ENCODE measurements at regions not wholly inside any gene's neighbourhood (a gene's known extent, or its start where the extent isn't known, plus 50 kb on each side); places are given as distances from the start of the nearest gene placed in this dataset.

- H3K27ac Mint-ChIP-seq, result peak overlapping the region in 1 of 3 donors; percentile 59
- H3K27me3 Mint-ChIP-seq, result no peaks in the 10 kb centered on the region
- H3K9me3 Mint-ChIP-seq, result no peaks in the 10 kb centered on the region
- peaks cover 7% of the 10 kb centered on the region for H3K36me3 Mint-ChIP-seq
- H3K4me3 Mint-ChIP-seq, result no peak overlapping the region
- peaks cover 7 to 12% (median 12%) of the 10 kb centered on the region in 3 donors for H3K4me1 Mint-ChIP-seq
These were observed 343.5 kb upstream of the RGS6 start for GRCh38 chr14:71588576-71589215.

- Mint-ChIP-seq H3K36me3 (peaks cover 9% of the 10 kb centered on the region), H3K4me1 (peaks cover 4 to 15% (median 8%) of the 10 kb centered on the region in 3 donors), H3K9me3 (no peaks in the 10 kb centered on the region), H3K4me3 (no peak overlapping the region), H3K27me3 (no peaks in the 10 kb centered on the region), H3K27ac (no peak overlapping the region)
These were observed 342.6 kb upstream of the RGS6 start for GRCh38 chr14:71589609-71590008.

GRCh38 chr14:71590131-71590530, 342.1 kb upstream of the RGS6 start:
- Mint-ChIP-seq H3K9me3 (no peaks in the 10 kb centered on the region), H3K27ac (no peak overlapping the region), H3K4me1 (peaks cover 4 to 15% (median 8%) of the 10 kb centered on the region in 3 donors), H3K36me3 (peaks cover 9% of the 10 kb centered on the region), H3K4me3 (no peak overlapping the region), H3K27me3 (no peaks in the 10 kb centered on the region)

- Mint-ChIP-seq H3K4me3 (no peak overlapping the region), H3K27me3 (no peaks in the 10 kb centered on the region), H3K9me3 (no peaks in the 10 kb centered on the region), H3K27ac (no peak overlapping the region), H3K36me3 (peaks cover 13% of the 10 kb centered on the region), H3K4me1 (peaks cover 5 to 13% (median 10%) of the 10 kb centered on the region in 3 donors)
These were observed 341.0 kb upstream of the RGS6 start for GRCh38 chr14:71591231-71591630.

GRCh38 chr14:71591929-71592328, 340.3 kb upstream of the RGS6 start:
- Mint-ChIP-seq H3K27me3 (no peaks in the 10 kb centered on the region), H3K9me3 (no peaks in the 10 kb centered on the region), H3K27ac (no peak overlapping the region), H3K36me3 (peaks cover 14% of the 10 kb centered on the region), H3K4me3 (peak overlapping the region in 1 of 4 donors; percentile 10), H3K4me1 (peaks cover 7 to 12% (median 10%) of the 10 kb centered on the region in 3 donors)

- peaks cover 14% of the 10 kb centered on the region for H3K36me3 Mint-ChIP-seq
- H3K4me3 Mint-ChIP-seq, result no peak overlapping the region
- no peaks in the 10 kb centered on the region for H3K9me3 Mint-ChIP-seq
- no peaks in the 10 kb centered on the region for H3K27me3 Mint-ChIP-seq
- H3K4me1 Mint-ChIP-seq, result peaks cover 8 to 14% (median 11%) of the 10 kb centered on the region in 3 donors
- H3K27ac Mint-ChIP-seq, result no peak overlapping the region
These were observed 339.9 kb upstream of the RGS6 start for GRCh38 chr14:71592361-71592760.

GRCh38 chr14:71593966-71594365, 338.3 kb upstream of the RGS6 start:
- Mint-ChIP-seq H3K27ac (no peak overlapping the region), H3K4me3 (no peak overlapping the region), H3K36me3 (peaks cover 15% of the 10 kb centered on the region), H3K4me1 (peaks cover 21 to 27% (median 27%) of the 10 kb centered on the region in 3 donors), H3K27me3 (no peaks in the 10 kb centered on the region), H3K9me3 (peaks cover 0 to 9% (median 0%) of the 10 kb centered on the region in 3 donors)

- Mint-ChIP-seq H3K36me3 (peaks cover 17% of the 10 kb centered on the region), H3K9me3 (peaks cover 0 to 9% (median 0%) of the 10 kb centered on the region in 3 donors), H3K4me3 (no peak overlapping the region)
These were observed 337.4 kb upstream of the RGS6 start for GRCh38 chr14:71594821-71595220.

GRCh38 chr14:71595441-71595840, 336.8 kb upstream of the RGS6 start:
- peaks cover under 1 to 10% (median 3%) of the 10 kb centered on the region in 3 donors for H3K9me3 Mint-ChIP-seq
- peak overlapping the region in 1 of 4 donors; percentile 18 for H3K4me3 Mint-ChIP-seq
- H3K27me3 Mint-ChIP-seq, result no peaks in the 10 kb centered on the region
- H3K4me1 Mint-ChIP-seq, result peaks cover 21 to 29% (median 23%) of the 10 kb centered on the region in 3 donors
- H3K27ac Mint-ChIP-seq, result no peak overlapping the region
- H3K36me3 Mint-ChIP-seq, result peaks cover 20% of the 10 kb centered on the region

More at GRCh38 chr14:71594821-71595220, 337.4 kb upstream of the RGS6 start:
- Mint-ChIP-seq H3K27me3 (no peaks in the 10 kb centered on the region), H3K27ac (no peak overlapping the region), H3K4me1 (peaks cover 21 to 29% (median 23%) of the 10 kb centered on the region in 3 donors)

- Mint-ChIP-seq H3K4me3 (peak overlapping the region in 2 of 4 donors; percentile 4 to 59), H3K27ac (peak overlapping the region; percentile 74 to 87 (median 86)), H3K27me3 (no peaks in the 10 kb centered on the region), H3K4me1 (peaks cover 18 to 25% (median 23%) of the 10 kb centered on the region in 3 donors), H3K9me3 (peaks cover 2 to 24% (median 10%) of the 10 kb centered on the region in 3 donors), H3K36me3 (peaks cover 27% of the 10 kb centered on the region)
These were observed 334.8 kb upstream of the RGS6 start for GRCh38 chr14:71597287-71597920.

GRCh38 chr14:71597955-71598660, 334.1 kb upstream of the RGS6 start:
- Mint-ChIP-seq H3K4me3 (peak overlapping the region in 3 of 4 donors; percentile 4 to 59 (median 47)), H3K27ac (peak overlapping the region; percentile 74 to 87 (median 86)), H3K4me1 (peaks cover 18 to 28% (median 27%) of the 10 kb centered on the region in 3 donors), H3K36me3 (peaks cover 27% of the 10 kb centered on the region), H3K9me3 (peaks cover 2 to 24% (median 10%) of the 10 kb centered on the region in 3 donors), H3K27me3 (no peaks in the 10 kb centered on the region)

GRCh38 chr14:71600309-71600708, 331.9 kb upstream of the RGS6 start:
- peaks cover 2 to 27% (median 12%) of the 10 kb centered on the region in 3 donors for H3K9me3 Mint-ChIP-seq
- H3K4me3 Mint-ChIP-seq, result no peak overlapping the region
- H3K36me3 Mint-ChIP-seq, result peaks cover 23% of the 10 kb centered on the region
- H3K4me1 Mint-ChIP-seq, result peaks cover 16 to 32% (median 26%) of the 10 kb centered on the region in 3 donors
- peak overlapping the region in 1 of 3 donors; percentile 25 for H3K27ac Mint-ChIP-seq
- no peaks in the 10 kb centered on the region for H3K27me3 Mint-ChIP-seq

GRCh38 chr14:71602524-71602923, 329.7 kb upstream of the RGS6 start:
- Mint-ChIP-seq H3K36me3 (peaks cover 18% of the 10 kb centered on the region), H3K9me3 (peaks cover 2 to 29% (median 12%) of the 10 kb centered on the region in 3 donors), H3K4me1 (peaks cover 16 to 39% (median 37%) of the 10 kb centered on the region in 3 donors), H3K27me3 (no peaks in the 10 kb centered on the region), H3K4me3 (no peak overlapping the region), H3K27ac (peak overlapping the region in 1 of 3 donors; percentile 21)

GRCh38 chr14:71604231-71604630, 328.0 kb upstream of the RGS6 start:
- no peak overlapping the region for H3K4me3 Mint-ChIP-seq
- peaks cover 2 to 21% (median 12%) of the 10 kb centered on the region in 3 donors for H3K9me3 Mint-ChIP-seq

GRCh38 chr14:71606064-71606463, 326.2 kb upstream of the RGS6 start:
- Mint-ChIP-seq H3K27ac (peak overlapping the region in 1 of 3 donors; percentile 85), H3K4me3 (no peak overlapping the region), H3K4me1 (peaks cover 5 to 35% (median 22%) of the 10 kb centered on the region in 3 donors), H3K36me3 (peaks cover 6% of the 10 kb centered on the region), H3K9me3 (peaks cover 0 to 13% (median 5%) of the 10 kb centered on the region in 3 donors), H3K27me3 (no peaks in the 10 kb centered on the region)

More at GRCh38 chr14:71604231-71604630, 328.0 kb upstream of the RGS6 start:
- peaks cover 5 to 31% (median 24%) of the 10 kb centered on the region in 3 donors for H3K4me1 Mint-ChIP-seq
- peaks cover 15% of the 10 kb centered on the region for H3K36me3 Mint-ChIP-seq
- H3K27me3 Mint-ChIP-seq, result no peaks in the 10 kb centered on the region
- no peak overlapping the region for H3K27ac Mint-ChIP-seq

Measured in IgD-negative memory B cell (primary cell).